Omental fat pad (tissue), 3 donors: ENCODE measurements at regions not wholly inside any gene's neighbourhood (a gene's known extent, or its start where the extent isn't known, plus 50 kb on each side); places are given as distances from the start of the nearest gene placed in this dataset.
A peak's percentile ranks its signal among the peaks of the same experiment; 100 is the strongest.

Source experiments
- ATAC-seq: fragments of 150-250 bp; one replicate; pipeline ENCODE4 v1.9.1; 2016; ENCODE audit warnings: mild to moderate bottlenecking, moderate library complexity; ENCODE audit not compliant: low FRiP score
- DNase-seq: peaks from one replicate; pipeline ENCODE4 v3.0.0-alpha.2; 2019; ENCODE audit warnings: low spot score
- CTCF ChIP-seq, 3 donors: fragments of 450-650 bp; IDR thresholded peaks; one replicate each; pipeline ENCODE4 v1.5.1; 2016 to 2017; ENCODE audit warnings: antibody characterized with exemption in 3 of 3, mild to moderate bottlenecking in 3 of 3, moderate library complexity in 2 of 3

DNA sequence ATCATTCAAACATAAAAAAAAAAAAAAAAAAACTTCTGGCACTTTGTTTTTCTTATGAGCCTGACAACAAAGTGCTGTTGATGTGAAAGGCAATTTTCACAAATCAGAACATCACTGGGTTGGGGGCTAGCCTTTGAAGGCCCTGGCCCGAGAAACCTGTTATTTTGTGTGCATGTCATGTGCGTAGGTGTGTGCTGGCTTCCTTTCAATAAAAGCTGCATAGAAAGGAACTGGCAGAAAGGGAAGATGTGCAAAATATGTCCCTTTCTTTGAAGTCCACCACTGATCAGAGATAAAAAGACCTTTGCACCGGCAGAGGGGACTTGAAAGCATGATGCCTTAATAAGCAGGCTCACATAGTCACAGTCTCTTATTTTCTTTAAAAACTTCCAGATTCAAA is 170.8 kb upstream of the RASGEF1B start:
- TF ChIP-seq CTCF (IDR thresholded peaks at IDR 0.05): no peak
- DNase-seq (no peak), ATAC-seq (no peak)

DNA sequence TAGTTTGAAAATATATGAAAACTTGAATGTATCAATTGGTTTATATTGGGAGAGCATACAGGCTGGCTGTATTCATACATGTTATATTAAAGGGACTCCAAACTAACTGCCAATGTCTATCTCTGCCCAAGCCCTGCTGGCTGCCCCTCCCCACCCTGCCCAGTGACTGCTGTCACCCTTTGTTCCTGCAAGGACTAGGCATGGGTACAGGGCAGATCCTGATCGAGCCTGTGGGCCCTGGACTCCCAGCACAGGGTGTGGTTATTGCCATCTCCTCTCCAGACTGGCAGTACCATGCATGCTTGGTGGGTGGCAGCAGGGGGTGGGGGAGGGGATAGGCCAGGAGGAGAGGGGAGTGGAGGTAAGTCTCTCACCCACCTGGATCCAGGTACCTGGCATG is 167.5 kb upstream of the RASGEF1B start:
- DNase-seq (no peak), ATAC-seq (no peak)
- TF ChIP-seq CTCF (IDR thresholded peaks at IDR 0.05): no peak

DNA sequence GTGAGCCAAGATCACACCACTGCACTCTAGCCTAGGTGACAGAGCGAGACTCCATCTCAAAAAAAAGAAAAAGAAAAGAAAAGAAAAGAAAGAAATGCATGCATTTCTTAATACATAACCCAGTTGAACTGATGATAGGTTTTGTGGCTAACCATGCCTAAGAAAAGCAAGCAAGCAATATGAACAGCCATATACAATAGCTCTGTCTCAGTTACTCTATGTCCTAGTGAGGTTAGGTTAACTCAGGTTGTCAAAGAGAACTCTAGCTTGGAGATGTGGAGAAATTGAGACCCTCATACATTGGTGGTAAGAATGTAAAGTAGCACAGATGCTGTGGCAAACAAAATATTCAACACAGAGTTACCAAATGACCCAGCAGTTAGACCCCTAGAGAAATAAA is 167.0 kb upstream of the RASGEF1B start:
- TF ChIP-seq CTCF (IDR thresholded peaks at IDR 0.05): no peak
- DNase-seq: no peak
- ATAC-seq: no peak

- ATAC-seq (no peak), DNase-seq (no peak)
- no peak for TF ChIP-seq CTCF (IDR thresholded peaks at IDR 0.05)
Observed at GRCh38 chr4:81635739-81636138, 164.0 kb upstream of the RASGEF1B start.

DNA sequence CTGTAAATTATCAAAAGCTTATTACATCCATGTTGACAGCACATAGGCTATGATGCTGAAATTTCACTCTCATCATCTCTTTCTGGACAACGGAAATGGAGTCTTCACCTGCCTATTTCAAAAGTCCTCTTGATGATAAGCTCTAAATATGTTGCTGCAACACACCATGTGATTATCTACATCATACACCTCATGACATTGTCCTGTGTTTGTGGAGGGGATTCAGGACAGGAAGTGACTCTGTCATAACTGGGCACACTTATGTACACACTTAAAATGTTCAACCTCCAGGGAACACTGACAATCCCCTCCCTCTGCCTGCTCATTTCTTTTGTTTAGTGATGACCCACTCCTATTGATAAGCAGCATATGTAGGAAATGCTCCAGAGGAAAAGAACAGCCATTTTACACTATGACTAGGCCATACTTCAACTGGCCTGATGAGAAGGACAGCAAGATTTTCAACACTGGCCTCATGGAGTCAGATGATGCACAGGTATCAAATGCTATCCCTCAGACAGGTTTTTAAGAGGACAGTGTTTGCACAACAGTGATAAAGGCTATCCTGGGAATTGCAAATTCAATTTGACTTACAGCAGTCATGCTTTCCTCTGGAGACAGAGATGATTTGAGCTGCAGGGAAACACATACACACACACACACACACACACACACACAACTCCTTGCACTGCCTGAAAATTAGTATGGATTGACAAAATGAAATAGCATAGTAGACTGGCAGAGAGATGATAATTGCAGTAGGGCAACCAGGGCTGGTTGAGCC is 163.3 kb upstream of the RASGEF1B start:
- ATAC-seq: no peak
- DNase-seq: no peak
- no peak for TF ChIP-seq CTCF (IDR thresholded peaks at IDR 0.05)

DNA sequence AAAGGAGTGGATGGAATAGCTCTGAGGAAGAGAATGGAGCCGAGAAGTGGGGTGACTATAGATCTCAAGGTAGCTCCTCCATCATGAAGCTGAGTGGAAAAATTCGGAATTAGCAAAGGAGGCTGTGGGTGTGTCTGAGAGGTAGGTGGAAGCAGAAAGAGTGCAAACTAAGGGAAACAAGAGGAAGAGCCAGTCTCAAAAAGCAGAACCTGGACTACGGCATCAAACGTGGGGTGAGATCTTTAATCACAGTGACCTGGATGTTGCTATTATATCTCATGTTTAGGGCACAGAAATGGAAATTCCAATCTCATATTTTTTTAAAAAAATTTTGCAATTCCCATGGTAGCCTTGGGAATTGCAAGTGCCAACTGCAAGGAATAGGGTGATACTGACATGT is 162.5 kb upstream of the RASGEF1B start:
- ATAC-seq (no peak), DNase-seq (no peak)
- TF ChIP-seq CTCF (IDR thresholded peaks at IDR 0.05): no peak

- DNase-seq (no peak), ATAC-seq (peak; percentile 63)
- TF ChIP-seq CTCF (IDR thresholded peaks at IDR 0.05): no peak
Observed at GRCh38 chr4:81632581-81633299, 161.0 kb upstream of the RASGEF1B start.
